SK-N-MC (cell line): ENCODE measurements at regions not wholly inside any gene's neighbourhood (a gene's known extent, or its start where the extent isn't known, plus 50 kb on each side); places are given as distances from the start of the nearest gene placed in this dataset.

ENCODE experiments used
- EZH2 ChIP-seq: fragments of 200-600 bp; sonication (generic); IDR thresholded peaks from one replicate; pipeline ENCODE4 v1.6.1; 2017; ENCODE audit warnings: antibody characterized with exemption
- FOXP2 ChIP-seq: optimal IDR thresholded peaks from 2 replicates; pipeline ENCODE3; 2011; ENCODE audit warnings: mild to moderate bottlenecking, moderate library complexity; ENCODE audit not compliant: insufficient read depth; ENCODE audit errors: extremely low read length, control extremely low read depth
- POLR2AphosphoS5 ChIP-seq: IDR thresholded peaks from 2 replicates; pipeline ENCODE4 v1.6.1; 2012; ENCODE audit warnings: mild to moderate bottlenecking, low read depth, low read length, borderline replicate concordance

- TF ChIP-seq EZH2 (no peak), FOXP2 (no peak), POLR2AphosphoS5 (no peak)
Measured at GRCh38 chr15:95247071-95247984, 1016.0 kb downstream of the MCTP2 start.
